ENCODE measurements at regions not wholly inside any gene's neighbourhood (a gene's known extent, or its start where the extent isn't known, plus 50 kb on each side); places are given as distances from the start of the nearest gene placed in this dataset.

DNA sequence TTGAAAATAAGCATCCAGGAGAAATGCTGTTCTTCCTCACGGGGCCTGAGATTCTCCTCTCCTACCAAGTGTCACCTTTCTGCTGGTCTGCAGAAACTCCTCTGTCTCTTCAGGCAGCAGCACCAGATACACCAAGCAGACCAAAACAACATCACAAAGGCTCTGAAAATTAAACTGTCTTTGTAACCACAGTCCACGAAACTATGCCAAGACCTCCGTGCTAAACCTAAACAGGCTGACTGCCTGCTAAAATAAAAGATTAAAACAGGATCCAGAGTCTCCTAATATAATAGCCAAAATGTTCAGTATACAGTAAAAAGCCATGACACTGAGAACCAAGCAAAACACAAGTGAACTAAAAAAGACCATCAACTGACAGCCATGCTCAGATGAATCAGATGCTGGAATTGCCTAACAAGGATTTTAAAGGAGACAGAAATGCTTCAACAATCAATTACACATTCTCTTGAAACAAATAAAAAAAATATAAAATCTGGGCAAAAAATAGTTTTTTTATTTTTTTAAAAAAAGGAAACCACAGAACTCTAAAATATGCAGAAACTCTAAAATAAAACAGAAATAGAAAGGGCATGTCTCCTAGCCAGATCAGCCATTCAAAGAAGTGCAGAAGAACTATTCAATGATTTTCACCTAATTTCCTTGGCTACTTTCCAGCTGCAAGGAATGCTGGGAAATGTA, 50.3 kb upstream of the TOX3 start (continued):
- TF ChIP-seq, protein P1, sequence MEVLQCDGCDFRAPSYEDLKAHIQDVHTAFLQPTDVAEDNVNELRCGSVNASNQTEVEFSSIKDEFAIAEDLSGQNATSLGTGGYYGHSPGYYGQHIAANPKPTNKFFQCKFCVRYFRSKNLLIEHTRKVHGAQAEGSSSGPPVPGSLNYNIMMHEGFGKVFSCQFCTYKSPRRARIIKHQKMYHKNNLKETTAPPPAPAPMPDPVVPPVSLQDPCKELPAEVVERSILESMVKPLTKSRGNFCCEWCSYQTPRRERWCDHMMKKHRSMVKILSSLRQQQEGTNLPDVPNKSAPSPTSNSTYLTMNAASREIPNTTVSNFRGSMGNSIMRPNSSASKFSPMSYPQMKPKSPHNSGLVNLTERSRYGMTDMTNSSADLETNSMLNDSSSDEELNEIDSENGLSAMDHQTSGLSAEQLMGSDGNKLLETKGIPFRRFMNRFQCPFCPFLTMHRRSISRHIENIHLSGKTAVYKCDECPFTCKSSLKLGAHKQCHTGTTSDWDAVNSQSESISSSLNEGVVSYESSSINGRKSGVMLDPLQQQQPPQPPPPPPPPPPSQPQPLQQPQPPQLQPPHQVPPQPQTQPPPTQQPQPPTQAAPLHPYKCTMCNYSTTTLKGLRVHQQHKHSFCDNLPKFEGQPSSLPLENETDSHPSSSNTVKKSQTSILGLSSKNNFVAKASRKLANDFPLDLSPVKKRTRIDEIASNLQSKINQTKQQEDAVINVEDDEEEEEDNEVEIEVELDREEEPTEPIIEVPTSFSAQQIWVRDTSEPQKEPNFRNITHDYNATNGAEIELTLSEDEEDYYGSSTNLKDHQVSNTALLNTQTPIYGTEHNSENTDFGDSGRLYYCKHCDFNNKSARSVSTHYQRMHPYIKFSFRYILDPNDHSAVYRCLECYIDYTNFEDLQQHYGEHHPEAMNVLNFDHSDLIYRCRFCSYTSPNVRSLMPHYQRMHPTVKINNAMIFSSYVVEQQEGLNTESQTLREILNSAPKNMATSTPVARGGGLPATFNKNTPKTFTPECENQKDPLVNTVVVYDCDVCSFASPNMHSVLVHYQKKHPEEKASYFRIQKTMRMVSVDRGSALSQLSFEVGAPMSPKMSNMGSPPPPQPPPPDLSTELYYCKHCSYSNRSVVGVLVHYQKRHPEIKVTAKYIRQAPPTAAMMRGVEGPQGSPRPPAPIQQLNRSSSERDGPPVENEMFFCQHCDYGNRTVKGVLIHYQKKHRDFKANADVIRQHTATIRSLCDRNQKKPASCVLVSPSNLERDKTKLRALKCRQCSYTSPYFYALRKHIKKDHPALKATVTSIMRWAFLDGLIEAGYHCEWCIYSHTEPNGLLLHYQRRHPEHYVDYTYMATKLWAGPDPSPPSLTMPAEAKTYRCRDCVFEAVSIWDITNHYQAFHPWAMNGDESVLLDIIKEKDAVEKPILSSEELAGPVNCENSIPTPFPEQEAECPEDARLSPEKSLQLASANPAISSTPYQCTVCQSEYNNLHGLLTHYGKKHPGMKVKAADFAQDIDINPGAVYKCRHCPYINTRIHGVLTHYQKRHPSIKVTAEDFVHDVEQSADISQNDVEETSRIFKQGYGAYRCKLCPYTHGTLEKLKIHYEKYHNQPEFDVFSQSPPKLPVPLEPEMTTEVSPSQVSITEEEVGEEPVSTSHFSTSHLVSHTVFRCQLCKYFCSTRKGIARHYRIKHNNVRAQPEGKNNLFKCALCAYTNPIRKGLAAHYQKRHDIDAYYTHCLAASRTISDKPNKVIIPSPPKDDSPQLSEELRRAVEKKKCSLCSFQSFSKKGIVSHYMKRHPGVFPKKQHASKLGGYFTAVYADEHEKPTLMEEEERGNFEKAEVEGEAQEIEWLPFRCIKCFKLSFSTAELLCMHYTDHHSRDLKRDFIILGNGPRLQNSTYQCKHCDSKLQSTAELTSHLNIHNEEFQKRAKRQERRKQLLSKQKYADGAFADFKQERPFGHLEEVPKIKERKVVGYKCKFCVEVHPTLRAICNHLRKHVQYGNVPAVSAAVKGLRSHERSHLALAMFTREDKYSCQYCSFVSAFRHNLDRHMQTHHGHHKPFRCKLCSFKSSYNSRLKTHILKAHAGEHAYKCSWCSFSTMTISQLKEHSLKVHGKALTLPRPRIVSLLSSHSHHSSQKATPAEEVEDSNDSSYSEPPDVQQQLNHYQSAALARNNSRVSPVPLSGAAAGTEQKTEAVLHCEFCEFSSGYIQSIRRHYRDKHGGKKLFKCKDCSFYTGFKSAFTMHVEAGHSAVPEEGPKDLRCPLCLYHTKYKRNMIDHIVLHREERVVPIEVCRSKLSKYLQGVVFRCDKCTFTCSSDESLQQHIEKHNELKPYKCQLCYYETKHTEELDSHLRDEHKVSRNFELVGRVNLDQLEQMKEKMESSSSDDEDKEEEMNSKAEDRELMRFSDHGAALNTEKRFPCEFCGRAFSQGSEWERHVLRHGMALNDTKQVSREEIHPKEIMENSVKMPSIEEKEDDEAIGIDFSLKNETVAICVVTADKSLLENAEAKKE (CRISPR knock-in tag; IDR thresholded peaks at IDR 0.05), result no peak
- TF ChIP-seq STAT1 (IDR thresholded peaks at IDR 0.05; ENCODE audit: unreplicated experiment) (no peak), JUNB (IDR thresholded peaks at IDR 0.05; ENCODE audit: unreplicated experiment) (no peak), ETS1 (IDR thresholded peaks at IDR 0.05) (no peak), ZNF114 (CRISPR knock-in tag; IDR thresholded peaks at IDR 0.05) (no peak), CREB1 (CRISPR knock-in tag; IDR thresholded peaks at IDR 0.05; ENCODE audit: low read depth) (no peak), NANOG (IDR thresholded peaks at IDR 0.05; ENCODE audit: borderline replicate concordance) (no peak)
- TF ChIP-seq, protein P2, sequence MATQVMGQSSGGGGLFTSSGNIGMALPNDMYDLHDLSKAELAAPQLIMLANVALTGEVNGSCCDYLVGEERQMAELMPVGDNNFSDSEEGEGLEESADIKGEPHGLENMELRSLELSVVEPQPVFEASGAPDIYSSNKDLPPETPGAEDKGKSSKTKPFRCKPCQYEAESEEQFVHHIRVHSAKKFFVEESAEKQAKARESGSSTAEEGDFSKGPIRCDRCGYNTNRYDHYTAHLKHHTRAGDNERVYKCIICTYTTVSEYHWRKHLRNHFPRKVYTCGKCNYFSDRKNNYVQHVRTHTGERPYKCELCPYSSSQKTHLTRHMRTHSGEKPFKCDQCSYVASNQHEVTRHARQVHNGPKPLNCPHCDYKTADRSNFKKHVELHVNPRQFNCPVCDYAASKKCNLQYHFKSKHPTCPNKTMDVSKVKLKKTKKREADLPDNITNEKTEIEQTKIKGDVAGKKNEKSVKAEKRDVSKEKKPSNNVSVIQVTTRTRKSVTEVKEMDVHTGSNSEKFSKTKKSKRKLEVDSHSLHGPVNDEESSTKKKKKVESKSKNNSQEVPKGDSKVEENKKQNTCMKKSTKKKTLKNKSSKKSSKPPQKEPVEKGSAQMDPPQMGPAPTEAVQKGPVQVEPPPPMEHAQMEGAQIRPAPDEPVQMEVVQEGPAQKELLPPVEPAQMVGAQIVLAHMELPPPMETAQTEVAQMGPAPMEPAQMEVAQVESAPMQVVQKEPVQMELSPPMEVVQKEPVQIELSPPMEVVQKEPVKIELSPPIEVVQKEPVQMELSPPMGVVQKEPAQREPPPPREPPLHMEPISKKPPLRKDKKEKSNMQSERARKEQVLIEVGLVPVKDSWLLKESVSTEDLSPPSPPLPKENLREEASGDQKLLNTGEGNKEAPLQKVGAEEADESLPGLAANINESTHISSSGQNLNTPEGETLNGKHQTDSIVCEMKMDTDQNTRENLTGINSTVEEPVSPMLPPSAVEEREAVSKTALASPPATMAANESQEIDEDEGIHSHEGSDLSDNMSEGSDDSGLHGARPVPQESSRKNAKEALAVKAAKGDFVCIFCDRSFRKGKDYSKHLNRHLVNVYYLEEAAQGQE (IDR thresholded peaks at IDR 0.05; ENCODE audit: unreplicated experiment), result no peak

All from GM23338 (cell line).